BE2C (cell line): ENCODE measurements at regions not wholly inside any gene's neighbourhood (a gene's known extent, or its start where the extent isn't known, plus 50 kb on each side); places are given as distances from the start of the nearest gene placed in this dataset.
A peak's percentile ranks its signal among the peaks of the same experiment; 100 is the strongest.
"Not testable (repeated sequence)": the region's sequence is repeated elsewhere in the genome, so short reads cannot be mapped to it uniquely, and the experiment has no call there.

ENCODE experiments used
- DNase-seq: peaks from one replicate; pipeline ENCODE4 v3.0.0-alpha.2; 2020
- H3K27me3 ChIP-seq: fragments of 250-450 bp; sonication (Bioruptor Pico); 2 replicates; pipeline ENCODE4 v1.5.1; 2020; ENCODE audit warnings: mild to moderate bottlenecking
- H3K36me3 ChIP-seq: fragments of 250-450 bp; sonication (Bioruptor Pico); 2 replicates; pipeline ENCODE4 v1.5.1; 2020; ENCODE audit warnings: mild to moderate bottlenecking
- H3K4me1 ChIP-seq: fragments of 250-450 bp; sonication (Bioruptor Pico); 2 replicates; pipeline ENCODE4 v1.5.1; 2020
- H3K4me3 ChIP-seq: 2 replicates; pipeline ENCODE4 v1.5.1; 2011; ENCODE audit warnings: low read depth, low read length
- H3K9me3 ChIP-seq: fragments of 250-450 bp; sonication (Bioruptor Pico); 2 replicates; pipeline ENCODE4 v1.5.1; 2020
- TF ChIP-seq, protein P1 (sequence below): IDR thresholded peaks from 2 replicates; pipeline ENCODE4 v1.5.1; 2012; ENCODE audit warnings: mild to moderate bottlenecking, low read depth, low read length

DNA sequence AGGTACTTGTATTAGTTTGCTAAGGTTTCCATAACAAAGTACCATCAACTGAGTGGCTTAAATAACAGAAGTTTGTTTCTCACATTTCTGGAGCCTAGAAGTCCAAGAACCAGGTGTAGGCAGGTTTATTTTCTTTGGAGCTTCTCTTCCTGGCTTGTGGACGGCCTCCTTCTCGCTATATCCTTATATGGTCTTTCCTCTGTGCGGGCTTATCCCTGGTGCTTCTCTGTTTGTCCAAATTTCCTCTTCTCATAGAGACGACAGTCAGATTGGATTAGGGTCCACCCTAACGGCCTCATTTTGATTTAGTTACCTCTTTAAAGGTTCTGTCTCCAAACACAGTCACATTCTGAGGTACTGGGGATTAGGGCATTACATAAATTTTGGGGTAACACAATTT is 88.3 kb downstream of the RMI1 start:
- Histone ChIP-seq H3K27me3 (no peaks in the 10 kb centered on the region), H3K4me1 (no peaks in the 10 kb centered on the region), H3K4me3 (no peak overlapping the region), H3K36me3 (no peaks in the 10 kb centered on the region), H3K9me3 (no peaks in the 10 kb centered on the region)
- TF ChIP-seq, protein P1, sequence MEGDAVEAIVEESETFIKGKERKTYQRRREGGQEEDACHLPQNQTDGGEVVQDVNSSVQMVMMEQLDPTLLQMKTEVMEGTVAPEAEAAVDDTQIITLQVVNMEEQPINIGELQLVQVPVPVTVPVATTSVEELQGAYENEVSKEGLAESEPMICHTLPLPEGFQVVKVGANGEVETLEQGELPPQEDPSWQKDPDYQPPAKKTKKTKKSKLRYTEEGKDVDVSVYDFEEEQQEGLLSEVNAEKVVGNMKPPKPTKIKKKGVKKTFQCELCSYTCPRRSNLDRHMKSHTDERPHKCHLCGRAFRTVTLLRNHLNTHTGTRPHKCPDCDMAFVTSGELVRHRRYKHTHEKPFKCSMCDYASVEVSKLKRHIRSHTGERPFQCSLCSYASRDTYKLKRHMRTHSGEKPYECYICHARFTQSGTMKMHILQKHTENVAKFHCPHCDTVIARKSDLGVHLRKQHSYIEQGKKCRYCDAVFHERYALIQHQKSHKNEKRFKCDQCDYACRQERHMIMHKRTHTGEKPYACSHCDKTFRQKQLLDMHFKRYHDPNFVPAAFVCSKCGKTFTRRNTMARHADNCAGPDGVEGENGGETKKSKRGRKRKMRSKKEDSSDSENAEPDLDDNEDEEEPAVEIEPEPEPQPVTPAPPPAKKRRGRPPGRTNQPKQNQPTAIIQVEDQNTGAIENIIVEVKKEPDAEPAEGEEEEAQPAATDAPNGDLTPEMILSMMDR = no peak
- DNase-seq = no peak

DNA sequence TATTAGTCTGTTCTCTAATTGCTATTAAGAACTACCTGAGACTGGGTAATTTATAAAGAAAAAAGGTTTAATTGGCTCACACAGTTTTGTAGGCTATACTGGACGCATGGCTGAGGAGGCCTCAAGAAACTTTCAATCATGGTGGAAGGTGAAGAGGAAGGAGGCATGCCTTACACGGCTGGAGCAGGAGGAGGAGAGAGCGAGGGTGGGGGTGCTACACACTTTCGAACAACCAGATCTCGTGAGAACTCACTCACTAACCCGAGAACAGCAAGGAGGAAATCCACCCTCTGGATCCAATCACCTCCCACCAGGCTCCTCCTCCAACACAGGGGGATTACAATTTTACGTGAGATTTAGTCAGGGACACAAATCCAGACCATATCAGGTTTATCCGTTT is 90.0 kb downstream of the RMI1 start:
- no peaks in the 10 kb centered on the region for H3K9me3 ChIP-seq
- H3K36me3 ChIP-seq = no peaks in the 10 kb centered on the region
- H3K4me3 ChIP-seq = no peak overlapping the region; the same call in 1 of the 2 replicates
- H3K4me1 ChIP-seq = no peaks in the 10 kb centered on the region
- TF ChIP-seq, protein P1 = no peak
- DNase-seq = peak; percentile 28
- no peaks in the 10 kb centered on the region for H3K27me3 ChIP-seq

DNA sequence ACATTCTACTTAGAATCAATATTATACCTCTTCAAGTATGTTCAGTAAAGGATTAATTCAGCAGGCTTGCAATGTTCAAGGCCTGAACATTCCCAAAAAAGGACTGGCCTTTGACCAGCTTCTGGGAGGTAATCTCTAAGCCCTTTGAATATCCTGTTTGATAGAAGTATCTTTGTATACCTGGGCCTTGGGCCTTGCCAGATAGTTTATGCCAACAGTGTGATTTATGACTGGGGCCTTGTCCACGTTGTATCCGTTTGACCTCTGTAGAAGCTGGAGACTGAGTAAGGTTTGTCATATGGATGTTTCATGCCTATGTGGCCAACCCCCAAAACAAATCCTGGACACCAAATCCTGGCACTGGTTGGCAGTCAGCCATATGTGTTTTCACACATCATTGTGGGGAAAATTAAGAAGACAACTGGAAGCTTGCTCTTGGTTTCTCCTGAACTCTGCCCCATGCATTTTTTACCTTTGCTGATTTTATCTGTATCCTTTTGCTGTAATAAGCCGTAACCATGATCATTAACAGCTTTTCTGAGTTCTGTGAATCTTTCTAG is 92.1 kb downstream of the RMI1 start:
- TF ChIP-seq, protein P1 = no peak
- no peak for DNase-seq
- H3K36me3 ChIP-seq = no peaks in the 10 kb centered on the region

DNA sequence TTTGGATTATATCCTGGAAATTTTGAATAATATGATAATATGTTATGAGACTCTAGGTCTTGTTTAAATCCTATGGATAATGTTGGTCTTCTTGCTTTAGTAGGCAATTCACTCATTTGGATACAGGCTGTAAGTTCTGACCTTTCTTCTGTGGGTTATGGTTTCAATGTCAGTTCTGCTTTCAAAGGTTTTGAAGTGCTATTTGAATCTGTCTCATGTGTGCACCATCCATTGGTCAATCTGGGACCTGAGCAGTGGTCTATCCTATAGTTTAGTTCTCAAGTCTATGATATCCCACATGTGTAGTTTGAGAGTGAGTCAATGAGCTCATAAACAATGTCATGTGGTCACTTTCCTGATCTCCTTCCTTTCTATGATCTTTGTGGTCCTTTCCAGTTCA is 94.4 kb downstream of the RMI1 start:
- H3K36me3 ChIP-seq = no peaks in the 10 kb centered on the region
- H3K4me1 ChIP-seq = no peaks in the 10 kb centered on the region
- H3K4me3 ChIP-seq = no peak overlapping the region
- H3K9me3 ChIP-seq = no peaks in the 10 kb centered on the region
- DNase-seq = no peak
- H3K27me3 ChIP-seq = no peaks in the 10 kb centered on the region
- TF ChIP-seq, protein P1 = no peak

More for the DNA sequence above, 92.1 kb downstream of the RMI1 start:
- Histone ChIP-seq H3K27me3 (no peaks in the 10 kb centered on the region), H3K9me3 (no peaks in the 10 kb centered on the region), H3K4me3 (no peak overlapping the region), H3K4me1 (no peaks in the 10 kb centered on the region)

DNA sequence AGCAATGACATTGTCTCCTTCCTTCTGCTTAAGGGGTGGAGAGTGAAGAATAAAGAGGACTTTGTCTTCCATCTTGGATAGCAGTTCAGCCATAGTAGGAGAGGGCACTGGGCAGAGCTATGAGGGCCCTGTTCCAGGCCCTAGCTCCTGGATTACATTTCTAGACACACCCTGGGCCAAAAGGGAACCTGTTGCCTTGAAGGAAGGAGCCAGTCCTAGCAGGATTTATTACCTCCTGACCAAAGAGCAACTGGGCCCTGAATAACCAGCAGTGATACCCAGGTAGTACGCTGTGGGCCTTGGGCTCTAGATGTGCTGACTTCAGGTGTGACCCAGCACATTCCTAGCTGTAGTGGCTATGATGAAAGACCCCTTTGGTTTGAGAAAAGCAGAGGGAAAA is 95.8 kb downstream of the RMI1 start:
- H3K27me3 ChIP-seq = no peaks in the 10 kb centered on the region
- no peak for DNase-seq
- TF ChIP-seq, protein P1 = no peak
- no peaks in the 10 kb centered on the region for H3K4me1 ChIP-seq
- no peaks in the 10 kb centered on the region for H3K36me3 ChIP-seq
- no peaks in the 10 kb centered on the region for H3K9me3 ChIP-seq
- H3K4me3 ChIP-seq = no peak overlapping the region

DNA sequence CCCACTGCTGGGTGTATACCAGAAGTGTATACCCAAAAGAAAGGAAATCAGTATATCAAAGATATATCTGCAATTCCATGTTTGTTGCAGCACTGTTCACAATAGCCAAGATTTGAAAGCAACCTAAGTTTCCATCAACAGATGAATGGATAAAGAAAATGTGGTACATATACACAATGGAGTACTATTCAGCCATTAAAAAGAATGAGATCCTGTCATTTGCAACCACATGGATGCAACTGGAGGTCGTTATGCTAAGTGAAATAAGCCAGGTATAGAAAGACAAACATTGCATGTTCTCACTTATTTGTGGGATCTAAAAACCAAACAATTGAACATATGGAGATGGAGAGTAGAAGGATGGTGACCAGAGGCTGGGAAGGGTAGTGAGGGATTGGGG is 97.2 kb downstream of the RMI1 start:
- not testable (repeated sequence) for DNase-seq, H3K27me3 ChIP-seq, H3K4me1 ChIP-seq, H3K36me3 ChIP-seq, H3K9me3 ChIP-seq, H3K4me3 ChIP-seq

DNA sequence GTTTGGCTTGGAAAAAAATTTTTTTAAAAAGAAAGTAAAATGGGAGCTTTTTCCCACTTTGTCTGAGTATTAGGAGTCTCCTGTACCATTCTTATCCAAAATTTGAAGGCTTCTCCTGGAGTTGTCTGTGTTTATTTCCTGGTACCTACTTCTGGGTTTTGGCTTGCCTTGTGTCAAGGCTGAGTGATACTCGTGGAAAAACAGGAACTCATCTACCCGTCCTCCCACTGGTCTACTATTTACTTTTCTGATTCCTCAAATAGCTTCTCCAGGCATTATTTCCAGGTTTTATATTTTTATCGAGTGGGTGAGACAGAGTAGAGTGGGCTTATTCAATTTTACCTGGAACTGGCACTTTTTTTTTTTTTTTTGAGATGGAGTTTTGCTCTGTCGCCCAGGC is 99.4 kb downstream of the RMI1 start:
- Histone ChIP-seq H3K36me3 (no peaks in the 10 kb centered on the region), H3K27me3 (no peaks in the 10 kb centered on the region), H3K4me1 (no peaks in the 10 kb centered on the region), H3K4me3 (no peak overlapping the region; the same call in 1 of the 2 replicates), H3K9me3 (no peaks in the 10 kb centered on the region)
- TF ChIP-seq, protein P1 = no peak
- DNase-seq = no peak
